ENCODE measurements at regions not wholly inside any gene's neighbourhood (a gene's known extent, or its start where the extent isn't known, plus 50 kb on each side); places are given as distances from the start of the nearest gene placed in this dataset.

DNA sequence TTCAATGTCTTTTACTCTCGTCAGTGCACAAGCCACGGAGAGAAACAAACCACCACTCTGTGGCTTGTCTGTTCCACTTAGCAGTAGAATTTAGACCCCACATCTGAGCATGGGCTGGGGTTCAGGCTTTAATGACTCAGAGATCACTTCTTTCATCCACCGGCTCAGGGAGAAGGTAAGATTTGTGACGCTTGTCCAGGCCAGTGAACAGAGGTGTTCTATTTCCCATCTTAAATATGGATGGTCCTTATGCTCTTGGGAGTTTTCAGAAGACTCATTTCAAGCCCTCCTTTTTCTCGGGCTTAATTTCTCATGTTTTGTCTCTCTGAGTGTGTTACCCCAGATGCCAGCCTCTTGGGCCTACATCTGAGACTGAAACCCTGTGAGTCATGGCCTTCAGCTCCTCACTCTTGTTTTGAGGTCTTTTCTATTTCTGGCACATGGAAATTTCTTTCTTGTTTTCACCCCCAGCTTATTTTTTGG, 127.4 kb upstream of the SFRP2 start:
- TF ChIP-seq, protein P1, sequence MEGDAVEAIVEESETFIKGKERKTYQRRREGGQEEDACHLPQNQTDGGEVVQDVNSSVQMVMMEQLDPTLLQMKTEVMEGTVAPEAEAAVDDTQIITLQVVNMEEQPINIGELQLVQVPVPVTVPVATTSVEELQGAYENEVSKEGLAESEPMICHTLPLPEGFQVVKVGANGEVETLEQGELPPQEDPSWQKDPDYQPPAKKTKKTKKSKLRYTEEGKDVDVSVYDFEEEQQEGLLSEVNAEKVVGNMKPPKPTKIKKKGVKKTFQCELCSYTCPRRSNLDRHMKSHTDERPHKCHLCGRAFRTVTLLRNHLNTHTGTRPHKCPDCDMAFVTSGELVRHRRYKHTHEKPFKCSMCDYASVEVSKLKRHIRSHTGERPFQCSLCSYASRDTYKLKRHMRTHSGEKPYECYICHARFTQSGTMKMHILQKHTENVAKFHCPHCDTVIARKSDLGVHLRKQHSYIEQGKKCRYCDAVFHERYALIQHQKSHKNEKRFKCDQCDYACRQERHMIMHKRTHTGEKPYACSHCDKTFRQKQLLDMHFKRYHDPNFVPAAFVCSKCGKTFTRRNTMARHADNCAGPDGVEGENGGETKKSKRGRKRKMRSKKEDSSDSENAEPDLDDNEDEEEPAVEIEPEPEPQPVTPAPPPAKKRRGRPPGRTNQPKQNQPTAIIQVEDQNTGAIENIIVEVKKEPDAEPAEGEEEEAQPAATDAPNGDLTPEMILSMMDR (IDR thresholded peaks at IDR 0.05; ENCODE audit: insufficient read depth, low read depth, low read length), result no peak
- no peak overlapping the region for H3K4me3 ChIP-seq (ENCODE audit: low read depth, low read length)
- DNase-seq (ENCODE audit: low read depth), result no peak

DNA sequence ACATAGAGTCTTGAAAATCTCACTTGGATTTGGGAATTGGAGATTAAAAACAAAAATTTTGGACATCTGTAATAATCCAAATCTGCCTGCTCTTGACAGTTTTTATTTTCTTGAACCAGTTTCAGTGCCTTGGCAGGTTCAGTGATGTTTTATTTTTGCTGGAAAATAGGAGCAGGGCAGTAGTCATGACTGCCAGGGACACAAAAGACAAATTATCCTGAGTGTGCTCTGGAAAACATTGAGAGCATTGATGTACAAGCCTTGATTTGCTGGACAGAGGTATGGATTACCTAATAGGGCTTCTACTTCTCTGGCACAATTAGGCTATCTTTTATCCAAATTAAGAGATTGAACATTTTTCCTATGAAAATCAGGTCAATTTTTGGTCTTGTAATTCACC, 123.4 kb upstream of the SFRP2 start:
- DNase-seq (ENCODE audit: low read depth), result no peak
- TF ChIP-seq, protein P1 (IDR thresholded peaks at IDR 0.05; ENCODE audit: insufficient read depth, low read depth, low read length), result no peak

DNA sequence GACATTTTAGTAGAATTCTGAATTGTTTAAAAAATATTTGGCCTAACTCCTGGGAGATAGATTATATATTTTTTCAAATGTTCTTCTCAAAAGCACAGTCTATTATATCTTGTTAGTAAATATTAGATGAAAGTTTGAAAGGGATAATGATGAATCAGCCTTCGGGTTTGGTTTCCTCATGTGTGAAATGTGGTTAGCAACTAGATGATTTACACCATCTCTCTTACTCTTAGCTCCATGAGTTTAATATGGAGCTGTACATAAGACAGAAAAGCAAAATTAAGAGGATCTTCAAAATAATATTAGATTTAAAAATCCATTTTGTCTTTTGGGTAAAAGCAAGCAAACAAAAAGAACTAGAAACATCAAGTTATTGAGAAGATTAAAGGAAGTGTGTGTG, 120.8 kb upstream of the SFRP2 start:
- no peak for DNase-seq (ENCODE audit: low read depth)
- TF ChIP-seq, protein P1 (IDR thresholded peaks at IDR 0.05; ENCODE audit: insufficient read depth, low read depth, low read length), result no peak
- no peak overlapping the region for H3K4me3 ChIP-seq (ENCODE audit: low read depth, low read length)

More for the DNA sequence above, 123.4 kb upstream of the SFRP2 start:
- H3K4me3 ChIP-seq (ENCODE audit: low read depth, low read length), result no peak overlapping the region

DNA sequence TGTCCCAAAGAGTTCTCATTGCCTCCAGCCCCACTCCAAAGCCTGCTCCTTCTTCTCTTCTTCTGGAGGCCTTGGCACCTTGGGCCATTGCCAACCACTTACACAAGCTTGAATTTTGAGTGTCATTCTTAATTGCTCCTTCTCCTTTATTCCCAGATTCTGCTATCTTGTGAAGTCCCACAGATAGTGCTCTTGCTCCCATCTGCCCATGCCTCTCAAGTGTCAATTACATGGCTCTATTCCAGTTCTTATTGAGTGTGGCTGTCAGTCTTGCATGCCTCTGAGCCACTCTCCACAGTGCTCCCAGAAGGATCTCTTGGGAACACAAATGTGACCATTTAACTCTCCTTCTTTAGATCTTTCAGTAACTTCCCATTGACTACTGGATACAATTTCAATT, 117.3 kb upstream of the SFRP2 start:
- no peak overlapping the region for H3K4me3 ChIP-seq (ENCODE audit: low read depth, low read length)
- TF ChIP-seq, protein P1 (IDR thresholded peaks at IDR 0.05; ENCODE audit: insufficient read depth, low read depth, low read length), result no peak

DNA sequence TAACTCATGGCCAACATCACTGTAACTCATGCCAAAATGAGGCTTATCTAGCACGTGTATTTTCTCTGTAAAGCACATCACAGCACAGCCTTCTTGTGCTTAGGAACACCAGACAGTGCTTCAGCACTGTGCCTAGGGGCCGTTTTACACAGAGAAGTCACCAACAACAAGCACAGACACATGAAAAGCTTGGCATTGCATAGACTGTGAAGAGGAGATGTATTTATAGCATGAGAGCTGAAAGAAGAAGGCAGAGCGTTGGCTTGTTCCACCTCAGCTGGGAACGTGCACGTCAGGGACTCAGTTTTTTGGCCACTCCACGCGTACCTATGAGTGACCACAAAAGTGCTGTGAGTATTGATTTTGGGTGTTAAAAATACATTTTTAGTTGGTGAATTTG, 116.3 kb upstream of the SFRP2 start:
- no peak overlapping the region for H3K4me3 ChIP-seq (ENCODE audit: low read depth, low read length)
- TF ChIP-seq, protein P1 (IDR thresholded peaks at IDR 0.05; ENCODE audit: insufficient read depth, low read depth, low read length), result no peak
- no peak for DNase-seq (ENCODE audit: low read depth)

More for the DNA sequence above, 117.3 kb upstream of the SFRP2 start:
- no peak for DNase-seq (ENCODE audit: low read depth)

DNA sequence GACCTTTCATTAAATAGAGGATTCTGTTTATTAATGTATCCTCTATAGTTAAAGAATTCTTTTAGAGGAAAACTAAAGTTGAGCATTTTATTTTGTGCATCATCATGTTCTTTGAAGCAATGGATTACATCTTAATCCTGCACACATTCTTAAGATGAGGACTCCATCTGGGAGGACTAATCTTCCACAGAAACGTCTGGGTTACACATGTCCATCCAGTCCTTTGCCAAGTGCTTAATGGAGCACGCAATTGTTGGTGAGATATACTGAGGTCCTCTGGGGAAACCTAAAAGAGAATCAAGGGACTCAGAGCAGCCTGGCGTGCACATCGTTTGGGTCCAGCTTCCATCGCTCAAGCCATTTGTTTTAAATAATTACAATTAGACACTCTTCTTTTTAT, 115.1 kb upstream of the SFRP2 start:
- TF ChIP-seq, protein P1 (IDR thresholded peaks at IDR 0.05; ENCODE audit: insufficient read depth, low read depth, low read length), result no peak
- no peak for DNase-seq (ENCODE audit: low read depth)
- no peak overlapping the region for H3K4me3 ChIP-seq (ENCODE audit: low read depth, low read length)

DNA sequence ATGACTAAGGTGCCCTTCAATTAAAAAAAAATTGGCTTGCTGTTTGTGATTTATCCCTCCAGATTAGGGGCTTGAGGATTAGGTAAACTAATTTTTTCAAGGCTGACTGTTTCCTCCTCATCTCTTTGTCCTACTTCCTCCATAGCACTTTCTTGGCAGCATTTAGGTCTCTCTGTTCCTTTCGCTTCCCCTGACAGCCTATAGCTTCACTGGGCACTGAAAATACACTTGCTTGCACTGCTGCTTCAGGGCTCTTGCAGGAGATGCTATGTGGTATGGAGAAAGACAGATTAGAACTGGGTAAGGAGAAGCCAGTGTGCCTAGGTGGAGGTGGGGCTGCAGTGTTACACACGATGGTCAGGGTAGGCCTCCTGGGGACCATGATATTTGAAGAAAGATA, 112.3 kb upstream of the SFRP2 start:
- TF ChIP-seq, protein P1 (IDR thresholded peaks at IDR 0.05; ENCODE audit: insufficient read depth, low read depth, low read length), result no peak
- H3K4me3 ChIP-seq (ENCODE audit: low read depth, low read length), result no peak overlapping the region
- no peak for DNase-seq (ENCODE audit: low read depth)
